HG02938 (cell line): ENCODE measurements at regions not wholly inside any gene's neighbourhood (a gene's known extent, or its start where the extent isn't known, plus 50 kb on each side); places are given as distances from the start of the nearest gene placed in this dataset.

ENCODE experiments used
- ATAC-seq: cut with Tn5 transposase; IDR thresholded peaks from one replicate; pipeline ENCODE4 v1.9.1; 2021; ENCODE audit warnings: mild to moderate bottlenecking, moderate library complexity; ENCODE audit not compliant: unreplicated experiment

GRCh38 chr3:99376926-99377325, 261.5 kb upstream of the COL8A1 start:
- no peak for ATAC-seq

GRCh38 chr3:99373846-99374210, 264.6 kb upstream of the COL8A1 start:
- no peak for ATAC-seq

- no peak for ATAC-seq
Measured at GRCh38 chr3:99373088-99373845, 265.1 kb upstream of the COL8A1 start.

GRCh38 chr3:99366663-99367429, 271.5 kb upstream of the COL8A1 start:
- ATAC-seq = no peak

- no peak for ATAC-seq
Measured at GRCh38 chr3:99365979-99366378, 272.4 kb upstream of the COL8A1 start.

GRCh38 chr3:99365396-99365795, 273.0 kb upstream of the COL8A1 start:
- no peak for ATAC-seq

GRCh38 chr3:99357131-99357530, 281.3 kb upstream of the COL8A1 start:
- ATAC-seq = no peak

GRCh38 chr3:99356696-99357095, 281.7 kb upstream of the COL8A1 start:
- ATAC-seq = no peak

GRCh38 chr3:99355465-99355864, 282.9 kb upstream of the COL8A1 start:
- no peak for ATAC-seq

- ATAC-seq = no peak
Measured at GRCh38 chr3:99352811-99353210, 285.6 kb upstream of the COL8A1 start.

GRCh38 chr3:99351122-99351521, 287.3 kb upstream of the COL8A1 start:
- no peak for ATAC-seq

GRCh38 chr3:99348451-99348850, 289.9 kb upstream of the COL8A1 start:
- no peak for ATAC-seq

- ATAC-seq = no peak
Measured at GRCh38 chr3:99344216-99344615, 294.2 kb upstream of the COL8A1 start.

GRCh38 chr3:99342383-99342782, 296.0 kb upstream of the COL8A1 start:
- no peak for ATAC-seq

- no peak for ATAC-seq
Measured at GRCh38 chr3:99339222-99339621, 299.2 kb upstream of the COL8A1 start.

GRCh38 chr3:99332718-99333117, 305.7 kb upstream of the COL8A1 start:
- no peak for ATAC-seq

GRCh38 chr3:99332276-99332675, 306.1 kb upstream of the COL8A1 start:
- no peak for ATAC-seq

GRCh38 chr3:99330924-99331532, 307.4 kb upstream of the COL8A1 start:
- no peak for ATAC-seq

- ATAC-seq = no peak
Measured at GRCh38 chr3:99330281-99330680, 308.1 kb upstream of the COL8A1 start.

- ATAC-seq = no peak
Measured at GRCh38 chr3:99325402-99325801, 313.0 kb upstream of the COL8A1 start.

- no peak for ATAC-seq
Measured at GRCh38 chr3:99324636-99325203, 313.7 kb upstream of the COL8A1 start.

- ATAC-seq = no peak
Measured at GRCh38 chr3:99323940-99324339, 314.5 kb upstream of the COL8A1 start.
